AG20443 (cell line): ENCODE measurements at regions not wholly inside any gene's neighbourhood (a gene's known extent, or its start where the extent isn't known, plus 50 kb on each side); places are given as distances from the start of the nearest gene placed in this dataset.

Source experiments
- DNase-seq: peaks from one replicate; pipeline ENCODE4 v3.0.0; 2012; ENCODE audit warnings: low spot score, mixed read lengths

DNA sequence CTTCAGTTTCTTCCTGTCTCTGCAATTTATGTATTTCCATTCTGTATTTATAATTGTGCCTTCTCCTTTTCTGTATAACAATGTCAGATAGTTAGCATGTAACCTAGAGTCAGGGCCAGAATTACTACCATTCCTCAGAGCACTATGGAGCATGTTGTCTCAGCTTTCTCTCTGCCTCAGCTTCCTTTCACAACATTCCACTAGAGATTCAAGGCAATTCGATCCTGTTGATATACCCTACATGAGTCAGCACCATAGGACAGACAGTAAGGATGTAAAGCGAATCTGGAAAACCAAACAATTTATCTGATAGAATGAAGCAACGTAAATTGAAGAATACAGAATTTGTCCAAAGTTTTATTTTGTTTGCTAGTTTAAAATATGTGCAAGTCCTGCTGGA, 728.3 kb upstream of the SEMA6A start:
- no peak for DNase-seq

DNA sequence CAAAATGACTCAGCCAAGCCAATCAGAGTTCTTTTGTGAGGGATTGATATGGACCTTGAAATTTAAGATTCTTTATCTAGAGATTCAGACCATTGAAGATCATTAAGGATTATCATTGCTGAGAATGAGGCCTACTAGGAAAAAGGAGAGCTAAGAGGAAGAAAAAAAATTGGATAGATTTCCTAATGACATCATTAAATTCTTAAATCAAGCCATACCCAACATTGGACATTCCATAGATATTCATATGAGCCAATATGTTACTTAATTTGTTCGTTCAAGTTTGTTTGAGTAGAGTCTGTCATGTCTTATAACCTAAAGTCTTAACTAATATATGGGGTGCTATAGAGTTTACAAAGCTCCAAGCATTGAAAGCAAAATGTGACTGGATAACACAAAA, 727.9 kb upstream of the SEMA6A start:
- no peak for DNase-seq

DNA sequence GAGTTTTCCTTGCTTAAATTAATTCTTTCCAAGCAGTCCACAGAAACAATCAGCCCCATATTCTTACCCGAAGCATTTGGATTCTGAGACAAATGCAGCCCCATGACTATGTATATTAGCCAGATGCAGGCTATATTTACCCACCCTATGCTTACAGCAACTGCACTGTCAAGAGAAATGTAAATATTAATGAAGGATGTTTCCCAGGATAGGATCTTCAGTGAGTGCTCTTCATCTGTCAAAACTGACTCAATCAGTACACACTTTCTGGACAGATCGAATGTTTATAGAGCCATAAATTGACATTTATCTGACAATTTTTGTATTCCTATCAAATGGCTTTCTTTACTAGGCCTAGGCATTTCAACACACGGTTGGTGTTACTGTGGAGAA, 725.3 kb upstream of the SEMA6A start:
- DNase-seq, result no peak

DNA sequence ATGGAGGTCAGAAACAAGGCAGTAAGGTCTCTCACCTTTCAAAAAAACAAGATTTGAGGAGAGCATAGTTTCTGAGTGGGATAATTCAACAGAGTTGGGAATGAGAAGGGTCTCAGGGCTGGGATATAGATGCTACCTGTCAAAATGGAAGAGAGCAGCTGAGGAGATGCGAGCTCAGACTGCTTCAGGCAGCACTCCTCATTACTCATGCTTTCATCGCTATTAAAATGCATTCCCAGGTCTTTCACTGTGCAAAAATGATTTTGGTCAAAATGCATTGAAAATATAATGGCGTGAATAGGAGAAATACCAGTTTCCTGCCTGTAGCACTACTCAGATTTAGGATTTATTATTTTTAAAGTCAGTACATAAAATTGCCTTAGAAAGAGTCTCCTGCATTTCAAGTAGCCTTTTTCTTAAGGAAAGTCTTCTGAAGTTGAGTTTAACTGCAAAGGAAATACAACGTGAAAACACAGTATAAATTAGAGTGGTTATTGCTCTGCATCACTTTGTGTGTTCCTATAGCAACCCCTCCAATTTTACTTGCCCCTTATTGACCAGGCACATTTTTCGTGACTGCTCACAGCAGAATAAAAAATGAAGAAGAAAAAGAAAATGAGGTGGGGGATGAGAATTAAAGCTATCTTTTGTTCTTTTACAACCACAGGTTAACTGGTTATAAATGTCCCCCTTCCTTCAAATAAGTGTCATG, 724.8 kb upstream of the SEMA6A start:
- no peak for DNase-seq

DNA sequence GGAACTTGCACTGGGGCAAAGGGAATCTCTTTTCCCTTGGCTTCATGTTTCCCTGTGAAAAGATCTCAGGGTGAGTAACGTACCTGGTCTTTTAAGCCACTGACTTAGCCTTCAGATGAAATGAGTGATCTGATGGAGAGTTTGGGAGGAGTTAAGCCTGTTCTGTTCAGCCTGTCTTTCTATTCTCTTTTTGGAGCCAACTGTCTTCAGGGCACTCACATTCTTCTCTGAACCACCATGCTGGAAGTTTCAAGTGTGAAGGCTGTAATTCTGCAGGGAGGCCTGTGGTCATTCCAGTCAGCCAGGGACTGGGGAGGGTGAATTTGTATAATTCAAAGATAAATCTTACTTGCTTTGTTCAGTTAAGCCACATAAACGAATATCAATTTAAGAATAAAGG, 722.2 kb upstream of the SEMA6A start:
- no peak for DNase-seq

DNA sequence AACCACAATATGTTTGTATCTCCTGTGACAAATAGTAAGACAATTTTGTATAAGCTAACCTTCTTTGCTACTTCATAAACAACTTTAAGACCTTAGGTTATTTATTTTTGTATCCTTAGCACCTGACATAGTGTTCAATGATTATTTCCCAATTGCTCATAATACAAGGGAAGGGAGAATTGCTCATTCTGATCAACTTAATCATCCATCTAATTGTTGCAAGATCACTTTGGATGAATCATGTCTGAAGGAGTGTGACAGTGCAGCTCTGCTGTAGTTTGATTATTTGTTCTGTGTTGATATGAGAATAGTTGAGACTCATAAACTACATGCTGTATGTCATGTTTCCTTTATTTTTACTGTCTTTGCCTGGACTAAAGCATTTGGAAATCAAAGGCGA, 721.3 kb upstream of the SEMA6A start:
- no peak for DNase-seq

DNA sequence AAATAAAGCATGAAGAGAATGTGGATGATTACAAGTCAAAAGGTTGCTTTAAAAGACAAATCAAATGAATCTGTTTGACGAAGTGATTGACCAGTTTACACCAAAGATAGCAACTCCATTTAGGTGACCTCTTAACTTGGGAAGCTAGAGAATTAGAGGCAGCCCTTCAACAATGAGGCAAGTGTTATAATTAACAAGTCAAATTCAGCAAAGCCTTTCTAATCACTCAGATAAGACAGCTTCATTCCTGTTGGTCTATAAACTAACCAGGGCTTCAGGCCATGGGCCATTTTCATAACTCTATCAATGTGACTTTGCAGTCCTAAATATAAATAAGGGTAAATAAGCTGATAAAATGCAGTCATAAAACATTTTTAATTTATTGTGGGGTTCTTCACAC, 712.2 kb upstream of the SEMA6A start:
- no peak for DNase-seq

DNA sequence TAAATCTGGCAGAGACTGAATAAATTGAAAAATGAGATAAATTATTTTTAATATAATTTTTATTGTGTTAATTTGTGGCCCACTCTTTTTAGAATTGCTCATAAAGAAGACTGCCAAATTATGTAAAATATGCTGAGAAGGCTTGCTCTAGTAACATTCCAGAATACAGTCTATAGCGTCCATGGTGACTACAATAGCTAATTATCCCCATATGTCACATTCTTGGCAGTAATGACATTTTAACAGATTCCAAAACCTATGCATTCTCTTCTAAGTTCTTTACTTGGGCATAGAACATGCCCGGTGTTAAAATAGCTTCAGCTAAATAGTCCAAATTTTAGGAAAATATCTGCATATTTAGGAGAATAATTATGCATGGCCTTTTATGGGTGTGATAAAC, 697.0 kb upstream of the SEMA6A start:
- no peak for DNase-seq

DNA sequence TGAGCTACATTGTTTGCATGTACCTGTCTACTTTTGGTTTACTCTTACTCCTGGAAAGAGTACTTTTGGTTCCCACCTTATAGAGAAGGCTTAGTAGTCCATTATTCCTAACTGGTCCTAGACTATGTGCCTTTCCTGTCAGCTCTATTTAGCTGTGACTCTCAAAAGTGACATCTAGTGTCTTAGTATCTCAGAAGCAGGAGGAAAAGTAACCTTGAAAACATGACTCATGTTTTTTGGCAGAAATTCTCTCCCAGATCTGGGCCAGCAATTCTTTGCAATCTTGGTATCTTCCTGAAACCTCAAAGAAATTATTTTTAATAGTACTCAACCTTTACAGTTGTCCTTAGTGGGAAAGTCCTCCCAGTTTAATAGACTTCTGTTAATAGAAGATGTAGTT, 691.7 kb upstream of the SEMA6A start:
- no peak for DNase-seq

DNA sequence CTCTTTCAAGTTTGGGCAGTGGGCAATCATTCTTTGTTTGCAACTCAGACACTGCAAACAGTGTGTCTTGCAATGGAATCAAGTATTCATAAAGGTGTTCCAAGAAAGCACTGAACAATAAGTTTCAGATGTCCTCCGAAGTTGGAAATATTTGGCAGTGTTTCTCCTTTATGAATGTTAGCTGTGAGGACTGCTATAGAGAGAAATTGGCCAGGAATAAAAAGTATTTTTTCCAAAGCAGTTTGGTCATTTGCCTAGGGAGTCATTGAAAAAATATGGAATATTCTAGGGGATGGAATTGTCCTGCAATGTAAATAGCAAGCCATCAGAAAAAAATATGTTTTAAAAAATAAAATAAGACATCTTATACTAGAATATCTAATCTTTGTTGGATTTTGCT, 688.6 kb upstream of the SEMA6A start:
- no peak for DNase-seq

DNA sequence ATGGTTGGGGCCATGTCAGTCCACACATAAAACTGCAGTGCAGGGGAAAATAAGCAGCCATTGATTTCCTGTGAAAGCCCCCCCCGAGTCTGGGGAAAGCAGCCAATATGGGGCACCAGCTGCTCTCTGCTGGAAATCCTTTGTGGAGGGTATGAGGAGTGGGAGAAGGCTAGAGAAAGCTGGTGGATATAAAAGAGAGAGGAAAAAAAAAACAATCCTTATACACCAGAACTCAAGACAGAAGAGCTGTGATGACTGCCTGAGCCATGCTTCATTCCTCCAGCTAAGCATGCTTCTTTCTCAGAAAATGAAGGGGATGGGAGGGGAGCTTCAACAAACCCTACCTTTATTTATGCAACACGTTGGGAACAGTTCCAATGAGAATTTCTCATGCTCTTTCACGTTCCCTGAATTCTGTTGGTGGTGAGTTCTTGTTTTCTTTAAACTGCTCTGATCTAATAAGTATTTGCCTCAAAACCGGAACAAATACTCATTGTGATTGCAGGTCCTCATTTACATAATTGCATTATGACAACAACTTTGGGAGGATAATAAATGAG, 688.0 kb upstream of the SEMA6A start:
- no peak for DNase-seq

DNA sequence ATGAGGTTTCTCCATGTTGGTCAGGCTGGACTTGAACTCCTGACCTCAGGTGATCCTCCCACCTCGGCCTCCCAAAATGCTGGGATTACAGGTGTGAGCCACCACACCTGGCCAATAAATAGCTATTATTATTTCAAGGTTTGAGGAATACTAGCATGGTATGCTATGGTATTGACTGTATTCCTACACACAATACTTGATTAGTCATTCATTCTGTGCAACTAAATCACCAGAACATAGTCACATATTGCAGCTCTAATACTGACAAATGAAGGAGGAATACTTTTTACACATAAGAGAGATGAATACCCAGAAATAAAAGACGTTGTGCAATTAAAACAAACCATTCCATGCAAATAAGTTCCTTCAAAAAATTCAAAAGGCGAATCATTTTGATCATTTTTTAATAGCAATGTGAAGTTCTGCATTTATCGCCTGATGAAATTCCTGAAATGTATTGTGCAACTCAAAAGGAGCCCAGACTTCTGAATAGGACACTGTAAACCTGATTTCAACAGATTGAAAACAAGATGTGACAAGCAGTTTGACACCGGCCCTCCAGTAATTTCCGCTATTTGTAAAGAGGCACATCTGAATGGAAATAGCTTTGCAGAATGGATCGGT, 687.4 kb upstream of the SEMA6A start:
- DNase-seq, result no peak

DNA sequence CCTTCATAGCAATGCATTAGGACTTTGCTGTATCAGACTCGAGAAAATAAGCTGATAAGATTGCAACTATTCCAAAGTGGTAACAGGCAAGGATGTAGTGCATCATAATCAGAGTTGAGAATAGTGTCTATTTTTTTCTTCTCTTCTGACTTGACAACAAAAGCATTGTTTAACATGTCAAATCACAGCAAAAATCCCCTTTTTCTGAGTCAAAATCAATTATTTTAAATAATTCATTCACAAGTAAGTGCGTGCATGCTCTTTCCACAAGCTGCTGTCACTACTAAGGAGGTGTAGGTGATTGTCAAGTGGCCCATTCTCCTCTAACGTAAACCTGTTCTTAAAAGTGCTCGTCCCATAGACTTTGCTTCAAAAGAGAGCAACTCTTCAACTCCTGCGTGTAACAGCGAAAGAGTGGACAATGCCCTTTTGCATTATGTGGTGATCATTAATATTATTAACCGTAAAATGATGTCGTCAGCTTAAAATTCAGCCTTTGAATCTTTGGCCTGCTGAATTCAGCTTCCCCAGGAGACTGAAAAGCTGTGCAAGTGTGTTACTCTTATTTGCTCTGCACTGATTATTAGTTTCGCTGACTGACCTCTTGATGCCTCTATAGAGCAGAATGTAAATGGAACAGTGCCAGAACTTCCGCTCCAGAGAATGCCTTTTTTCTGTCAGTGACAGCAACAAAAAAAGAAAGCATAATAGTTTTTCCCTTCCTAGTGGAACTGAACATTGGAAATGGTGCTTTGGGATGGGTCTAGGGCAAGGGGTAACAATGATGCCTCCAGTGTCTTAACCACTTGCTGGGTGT, 680.8 kb upstream of the SEMA6A start:
- DNase-seq, result no peak

DNA sequence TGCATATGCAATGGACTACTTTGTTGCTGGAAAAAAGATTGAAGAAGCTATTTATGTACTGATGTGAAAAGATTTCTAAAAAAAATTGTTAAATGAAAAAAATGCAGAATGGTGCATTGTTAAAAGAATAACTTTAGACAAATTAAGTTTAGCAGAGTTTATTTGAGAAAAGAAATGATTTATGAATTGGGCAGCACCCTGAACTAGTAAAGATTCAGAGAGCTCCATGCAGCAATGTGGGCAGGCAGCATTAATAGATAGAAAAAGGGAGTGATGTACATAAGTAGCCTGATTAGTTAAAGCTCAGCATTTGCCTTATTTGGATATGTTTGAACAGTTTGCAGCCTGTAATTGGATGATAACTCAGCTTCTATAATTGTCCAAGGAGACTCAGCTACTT, 677.9 kb upstream of the SEMA6A start:
- no peak for DNase-seq

DNA sequence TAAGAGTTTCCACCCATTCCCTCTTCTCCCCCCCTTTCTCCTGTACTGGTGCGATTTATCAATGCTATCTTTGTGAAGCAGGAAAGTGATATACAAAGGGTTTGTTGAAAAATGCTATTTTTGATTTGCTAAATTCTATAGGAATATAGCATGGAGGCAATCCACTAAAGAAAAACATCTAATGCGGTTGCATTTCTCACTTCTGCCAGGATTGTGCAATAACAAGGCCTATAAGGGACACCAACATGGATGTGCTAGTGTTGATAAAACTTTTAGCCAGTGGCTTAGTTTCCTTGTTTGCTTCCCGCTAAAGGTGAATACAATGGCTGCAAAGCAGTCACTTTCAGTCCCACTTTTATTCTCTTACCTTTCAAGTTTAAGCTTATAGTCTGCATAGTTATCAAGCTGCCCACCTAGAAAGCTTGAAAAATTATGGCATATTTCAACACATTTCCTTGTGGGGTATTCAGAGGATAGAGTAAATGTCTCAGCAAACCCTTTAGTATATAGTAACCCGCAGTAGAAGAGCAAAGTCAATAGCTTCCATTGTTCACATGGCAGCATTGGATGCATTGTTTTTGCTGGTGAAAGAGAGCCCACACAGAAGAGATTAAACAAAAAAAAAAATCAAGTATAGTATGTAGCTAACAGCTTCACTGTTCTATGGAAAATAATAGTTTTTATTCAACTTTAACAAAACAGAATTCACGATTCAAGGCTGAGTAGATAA, 674.6 kb upstream of the SEMA6A start:
- DNase-seq, result no peak

DNA sequence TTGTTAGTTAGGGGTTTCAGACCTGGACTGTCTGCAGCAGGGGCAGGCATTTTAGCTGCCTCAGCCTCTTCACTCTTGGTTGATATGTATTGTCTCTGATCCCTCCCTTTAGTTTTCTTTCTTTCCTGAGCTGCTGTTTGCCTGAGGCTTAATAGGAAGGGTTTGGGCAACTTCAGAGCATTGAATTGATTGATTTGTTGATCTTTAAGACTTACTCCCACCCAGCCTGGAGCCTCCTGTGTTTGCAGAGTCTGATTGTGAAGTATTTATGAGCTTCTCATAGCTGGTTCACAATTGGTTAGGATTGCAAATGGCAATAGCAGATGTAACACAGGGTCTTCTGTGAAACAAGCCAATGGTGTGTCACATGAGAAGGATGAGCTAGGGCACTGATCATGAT, 671.8 kb upstream of the SEMA6A start:
- no peak for DNase-seq

DNA sequence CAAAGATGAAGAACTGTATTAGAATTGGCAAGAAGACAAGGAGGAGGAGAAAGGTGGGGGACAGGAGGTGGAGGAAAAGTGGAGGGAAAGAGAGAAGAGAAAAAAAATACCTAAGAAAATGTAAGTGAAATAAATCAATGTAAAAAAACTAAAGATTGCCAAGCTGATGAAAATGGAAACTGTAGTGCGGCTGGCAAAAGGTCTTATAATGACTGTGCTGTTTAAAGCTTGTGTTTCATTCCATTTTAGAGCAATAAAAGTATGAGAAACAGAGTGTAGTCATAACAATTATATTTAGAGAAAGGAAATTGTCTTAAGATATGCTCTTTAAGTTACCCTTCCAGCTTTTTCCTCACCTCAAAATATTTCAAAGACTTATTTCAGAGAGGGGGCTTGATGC, 670.5 kb upstream of the SEMA6A start:
- DNase-seq, result no peak

DNA sequence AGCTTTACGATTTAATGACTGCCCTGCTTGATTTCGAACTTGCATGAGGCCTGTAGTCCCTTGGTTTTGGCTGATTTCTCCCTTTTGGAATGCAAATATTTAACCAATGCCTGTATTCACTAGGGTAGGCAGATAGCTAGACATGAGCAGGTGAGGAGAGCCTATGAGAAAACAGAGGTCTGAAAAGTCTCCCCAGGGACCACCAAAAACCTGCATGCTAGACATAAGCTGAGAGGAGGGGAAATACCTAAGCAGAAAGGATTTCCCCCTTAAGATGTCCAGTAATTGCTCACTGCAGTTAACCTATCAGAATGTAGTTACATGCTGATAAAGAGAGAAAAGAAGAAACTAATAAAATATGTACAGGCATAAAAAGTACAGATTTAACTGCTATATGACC, 667.4 kb upstream of the SEMA6A start:
- DNase-seq, result no peak

DNA sequence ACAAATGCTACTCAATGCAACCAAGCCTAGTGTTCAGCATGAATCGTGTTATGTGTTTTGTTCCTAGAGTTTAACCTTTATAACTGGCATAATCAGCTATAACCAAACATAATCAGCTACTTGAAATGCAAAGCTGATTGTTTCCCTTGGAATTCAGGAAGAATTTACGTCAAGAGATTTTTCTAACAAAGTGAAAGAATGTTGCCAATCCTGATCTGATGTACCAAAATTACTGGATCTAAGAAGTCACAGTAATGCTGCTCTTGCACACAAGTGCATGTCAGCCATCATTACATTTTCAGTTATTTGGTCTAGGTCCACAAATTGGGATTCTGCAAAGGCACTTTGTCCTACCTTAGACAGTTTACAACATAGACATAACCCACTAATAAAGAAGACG, 662.3 kb upstream of the SEMA6A start:
- DNase-seq, result no peak

DNA sequence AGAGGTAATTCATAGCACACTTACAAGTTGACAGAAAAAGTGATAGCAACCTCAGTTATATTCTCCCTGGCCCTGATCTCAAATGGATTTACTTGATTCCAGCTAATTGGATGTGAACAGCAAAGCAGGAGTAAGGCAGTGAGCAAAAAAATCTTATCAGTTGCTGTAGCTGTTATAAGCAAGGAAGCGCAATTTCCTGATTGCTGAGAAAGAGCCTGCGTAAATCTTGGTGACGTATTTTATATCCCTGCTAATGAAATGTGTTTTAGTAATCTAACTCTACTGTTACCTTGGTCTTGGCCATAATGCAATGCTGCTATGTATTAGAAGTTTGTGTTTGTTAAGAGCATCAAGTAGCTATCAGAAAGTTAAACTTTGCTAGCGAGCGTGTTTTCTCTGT, 661.2 kb upstream of the SEMA6A start:
- no peak for DNase-seq

DNA sequence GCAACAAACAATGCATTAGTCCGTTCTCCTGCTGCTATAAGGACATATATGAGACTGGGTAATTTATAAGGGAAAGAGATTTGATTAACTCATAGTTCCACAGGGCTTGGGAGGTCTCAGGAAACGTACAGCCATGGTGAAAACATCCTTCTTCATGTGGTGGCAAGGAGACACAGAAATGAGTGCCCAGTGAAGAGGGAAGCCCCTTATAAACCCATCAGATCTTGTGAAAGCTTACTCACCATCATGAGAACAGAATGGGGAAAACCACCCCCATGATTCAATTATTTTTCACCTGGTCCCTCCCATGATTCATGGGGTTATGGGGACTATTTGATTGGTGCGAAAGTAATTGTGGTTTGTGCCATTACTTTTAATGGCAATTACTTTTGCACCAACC, 655.8 kb upstream of the SEMA6A start:
- no peak for DNase-seq

DNA sequence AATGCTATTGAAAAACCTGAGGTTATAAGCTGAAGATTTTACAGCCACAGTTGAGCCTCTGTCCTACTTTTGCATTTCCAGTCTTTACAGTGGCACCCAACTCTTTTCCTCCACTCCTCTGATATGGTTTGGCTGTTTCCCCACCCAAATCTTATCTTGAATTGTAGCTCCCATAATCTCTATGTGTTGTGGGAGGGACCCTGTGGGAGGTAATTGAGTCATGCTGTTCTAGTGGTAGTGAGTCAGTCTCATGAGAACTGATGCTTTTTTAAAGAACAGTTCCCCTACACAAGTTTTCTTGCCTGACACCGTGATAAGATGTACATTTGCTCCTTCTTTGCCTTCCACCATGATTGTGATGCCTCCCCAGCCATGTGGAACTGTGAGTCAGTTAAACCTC, 646.1 kb upstream of the SEMA6A start:
- no peak for DNase-seq
